NT2/D1 (cell line): ENCODE measurements at regions not wholly inside any gene's neighbourhood (a gene's known extent, or its start where the extent isn't known, plus 50 kb on each side); places are given as distances from the start of the nearest gene placed in this dataset.

Source experiments
- DNase-seq: peaks from one replicate; pipeline ENCODE4 v3.0.0-alpha.2; 2011; ENCODE audit warnings: low read depth, low spot score
- H3K27me3 ChIP-seq: 2 replicates; pipeline ENCODE4 v1.6.0; 2011; ENCODE audit warnings: mild to moderate bottlenecking; ENCODE audit not compliant: insufficient read length, insufficient read depth
- H3K36me3 ChIP-seq: 2 replicates; pipeline ENCODE4 v1.6.1; 2011; ENCODE audit warnings: mild to moderate bottlenecking, low read length, mixed read lengths; ENCODE audit not compliant: insufficient read depth, insufficient read length
- H3K4me1 ChIP-seq: 2 replicates; pipeline ENCODE4 v1.5.1; 2011; ENCODE audit not compliant: insufficient read depth, insufficient read length
- H3K4me3 ChIP-seq: 2 replicates; pipeline ENCODE4 v1.5.1; 2011; ENCODE audit warnings: low read depth; ENCODE audit not compliant: insufficient read length
- H3K9ac ChIP-seq: 2 replicates; pipeline ENCODE4 v1.6.0; 2011; ENCODE audit warnings: low read depth; ENCODE audit not compliant: insufficient read length
- H3K9me3 ChIP-seq: 2 replicates; pipeline ENCODE4 v1.5.1; 2011; ENCODE audit warnings: mild to moderate bottlenecking, low read length; ENCODE audit not compliant: insufficient read depth
- SUZ12 ChIP-seq: IDR thresholded peaks from 2 replicates; pipeline ENCODE4 v1.6.1; 2011; ENCODE audit not compliant: insufficient read length, insufficient read depth; ENCODE audit errors: extremely low read depth
- YY1 ChIP-seq: IDR thresholded peaks from 2 replicates; pipeline ENCODE4 v1.6.1; 2011; ENCODE audit not compliant: insufficient read length, insufficient read depth
- ZNF274 ChIP-seq: IDR thresholded peaks from 2 replicates; pipeline ENCODE4 v1.6.1; 2011; ENCODE audit warnings: mild to moderate bottlenecking, low read depth, low read length

- TF ChIP-seq ZNF274 (no peak), YY1 (no peak), SUZ12 (no peak)
- Histone ChIP-seq H3K27me3 (no peaks in the 10 kb centered on the region), H3K4me3 (no peak overlapping the region), H3K36me3 (no peaks in the 10 kb centered on the region), H3K4me1 (no peaks in the 10 kb centered on the region), H3K9ac (no peak overlapping the region), H3K9me3 (no peaks in the 10 kb centered on the region)
- DNase-seq = no peak
Measured at GRCh38 chrX:147343467-147343866, 528.9 kb upstream of the CXorf51A start.

DNA sequence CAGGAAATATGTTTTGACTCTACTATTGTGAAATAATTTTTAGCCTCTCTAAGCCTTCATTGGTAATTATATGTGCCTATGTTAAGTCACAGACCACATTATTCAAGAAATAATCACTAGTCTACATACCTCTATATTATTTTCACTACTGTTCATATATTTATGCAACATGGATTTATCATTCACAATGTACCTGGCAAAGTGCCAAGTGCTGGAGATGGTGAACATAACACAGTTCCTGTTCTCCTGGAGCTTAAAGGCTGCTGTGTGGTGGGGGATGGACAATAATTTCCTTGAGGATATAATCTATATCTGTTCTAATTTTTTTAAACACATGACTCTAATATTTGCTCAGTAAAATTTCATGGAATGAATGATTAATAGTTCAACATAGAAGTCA lies 527.7 kb upstream of the CXorf51A start:
- TF ChIP-seq SUZ12 (no peak), YY1 (no peak), ZNF274 (no peak)
- Histone ChIP-seq H3K4me3 (no peak overlapping the region), H3K9ac (no peak overlapping the region), H3K9me3 (no peaks in the 10 kb centered on the region), H3K27me3 (no peaks in the 10 kb centered on the region), H3K36me3 (no peaks in the 10 kb centered on the region), H3K4me1 (no peaks in the 10 kb centered on the region)
- DNase-seq = no peak

GRCh38 chrX:147340947-147341346 lies 526.4 kb upstream of the CXorf51A start:
- Histone ChIP-seq H3K27me3 (no peaks in the 10 kb centered on the region), H3K9ac (no peak overlapping the region), H3K36me3 (no peaks in the 10 kb centered on the region), H3K4me1 (no peaks in the 10 kb centered on the region), H3K9me3 (no peaks in the 10 kb centered on the region), H3K4me3 (no peak overlapping the region)
- no peak for DNase-seq
- no peak for TF ChIP-seq YY1
- TF ChIP-seq SUZ12 = no peak
- TF ChIP-seq ZNF274 = no peak

DNA sequence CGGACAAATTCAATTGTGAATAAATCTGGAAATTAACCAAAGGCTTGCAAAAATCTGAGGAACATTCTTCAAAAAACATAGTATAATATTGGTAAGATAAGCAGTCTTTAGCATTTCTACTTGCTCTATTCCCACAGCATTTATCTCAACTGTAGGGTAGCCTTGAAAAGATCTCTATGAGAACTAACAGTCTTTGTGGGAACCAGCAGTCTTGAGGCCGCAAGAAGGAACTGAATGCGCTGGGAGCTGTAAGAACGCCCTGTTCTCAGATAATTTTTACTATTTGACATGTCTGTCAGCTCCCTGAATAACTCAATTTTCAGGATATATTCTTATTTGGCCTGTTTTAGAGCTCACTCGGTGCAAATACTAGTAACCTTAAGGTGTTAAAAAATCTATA lies 519.3 kb upstream of the CXorf51A start:
- TF ChIP-seq YY1 (no peak), ZNF274 (no peak), SUZ12 (no peak)
- Histone ChIP-seq H3K4me3 (no peak overlapping the region), H3K27me3 (no peaks in the 10 kb centered on the region), H3K9me3 (no peaks in the 10 kb centered on the region), H3K36me3 (no peaks in the 10 kb centered on the region), H3K4me1 (no peaks in the 10 kb centered on the region), H3K9ac (no peak overlapping the region)
- no peak for DNase-seq

- Histone ChIP-seq H3K4me1 (no peaks in the 10 kb centered on the region), H3K9me3 (no peaks in the 10 kb centered on the region), H3K36me3 (no peaks in the 10 kb centered on the region), H3K9ac (no peak overlapping the region), H3K27me3 (no peaks in the 10 kb centered on the region), H3K4me3 (no peak overlapping the region)
- DNase-seq = no peak
- no peak for TF ChIP-seq YY1
- TF ChIP-seq ZNF274 = no peak
- no peak for TF ChIP-seq SUZ12
Measured at GRCh38 chrX:147322496-147322895, 508.0 kb upstream of the CXorf51A start.

DNA sequence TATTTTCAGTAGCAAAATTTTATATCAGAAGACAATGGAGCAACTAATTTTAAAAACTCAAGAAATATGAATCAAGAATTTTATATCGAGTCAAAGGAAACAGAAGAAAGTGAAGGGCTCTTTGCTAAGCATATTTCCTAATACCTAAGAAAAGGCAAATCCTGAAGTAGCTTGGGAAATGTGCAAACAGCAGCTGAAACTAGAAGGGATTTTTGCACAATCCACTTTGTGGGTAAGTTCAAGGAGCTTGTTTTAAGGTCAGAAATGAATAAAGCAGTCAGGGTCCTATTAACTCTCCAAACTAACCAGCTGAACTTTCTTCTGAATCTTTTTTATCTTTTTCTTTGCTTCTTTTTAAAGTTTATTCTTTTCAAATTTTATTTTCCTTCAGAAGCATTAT lies 500.9 kb upstream of the CXorf51A start:
- H3K9ac ChIP-seq = no peak overlapping the region
- H3K36me3 ChIP-seq = no peaks in the 10 kb centered on the region
- H3K4me1 ChIP-seq = no peaks in the 10 kb centered on the region
- TF ChIP-seq ZNF274 = no peak
- TF ChIP-seq SUZ12 = no peak
- no peak for TF ChIP-seq YY1
- no peak overlapping the region for H3K4me3 ChIP-seq
- H3K9me3 ChIP-seq = no peaks in the 10 kb centered on the region
- H3K27me3 ChIP-seq = no peaks in the 10 kb centered on the region
- DNase-seq = no peak
